ENCODE measurements at regions not wholly inside any gene's neighbourhood (a gene's known extent, or its start where the extent isn't known, plus 50 kb on each side); places are given as distances from the start of the nearest gene placed in this dataset.

- Histone ChIP-seq H3K4me3 (replicated peaks in 1 of 2; ENCODE audit: low read depth in 1 of 2, low read length in 2 of 2) (no peak overlapping the region), H3K27ac (ENCODE audit: low read depth, low read length) (no peak overlapping the region), H3K9me3 (ENCODE audit: control insufficient read depth in 1 of 2, insufficient read depth in 1 of 2, low read depth in 1 of 2, low read length in 2 of 2) (no peaks in the 10 kb centered on the region), H2AFZ (ENCODE audit: low read depth, low read length, poor library complexity, severe bottlenecking) (no peak overlapping the region), H3K9ac (ENCODE audit: low read length) (no peak overlapping the region), H3K4me2 (ENCODE audit: low read length) (no peak overlapping the region), H3K27me3 (ENCODE audit: insufficient read depth, low read length) (no peaks in the 10 kb centered on the region), H3K4me1 (ENCODE audit: control insufficient read depth in 1 of 2, insufficient read depth in 2 of 2, low read length in 2 of 2) (no peaks in the 10 kb centered on the region), H4K20me1 (ENCODE audit: insufficient read depth) (no peaks in the 10 kb centered on the region), H3K9me2 (ENCODE audit: insufficient read depth) (no peaks in the 10 kb centered on the region), H3K36me3 (ENCODE audit: control insufficient read depth in 1 of 2, insufficient read depth in 2 of 2, low read length in 2 of 2) (no peaks in the 10 kb centered on the region), H3K79me2 (ENCODE audit: insufficient read depth, low read length) (no peaks in the 10 kb centered on the region)
- TF ChIP-seq REST (IDR thresholded peaks at IDR 0.05; ENCODE audit: low read depth) (no peak), FOSL1 (IDR thresholded peaks at IDR 0.05; ENCODE audit: low read depth) (no peak), POLR2A (IDR thresholded peaks at IDR 0.05; ENCODE audit: borderline replicate concordance, extremely low read depth, insufficient read depth, insufficient read length) (no peak)
- no TSS peak for BruUV-seq (replicated peaks)
- ChIA-PET POLR2A (no interaction called here), CTCF (no interaction called here), RAD21 (ENCODE audit: low non-redundant PET in 1 of 2, low total read pairs in 2 of 2, uncharacterized antibody in 2 of 2, unreplicated experiment in 2 of 2) (interaction anchor here in 1 of 2 experiments (0.6 kb wide), 1 partner anchor 92 kb away, joined by 3 read pairs; no protein-coding TSS in a partner anchor)
- intact Hi-C loops (cut with micrococcal nuclease) = no loop called here
- ATAC-seq (no peak), DNase-seq (ENCODE audit: low read depth, low spot score) (no peak)
Measured at GRCh38 chr6:33858804-33859505, 55.2 kb upstream of the MLN start.

- Histone ChIP-seq H3K4me2 (ENCODE audit: low read length) (no peak overlapping the region), H3K36me3 (ENCODE audit: control insufficient read depth in 1 of 2, insufficient read depth in 2 of 2, low read length in 2 of 2) (no peaks in the 10 kb centered on the region), H2AFZ (ENCODE audit: low read depth, low read length, poor library complexity, severe bottlenecking) (no peak overlapping the region), H3K27me3 (ENCODE audit: insufficient read depth, low read length) (no peaks in the 10 kb centered on the region), H3K9me2 (ENCODE audit: insufficient read depth) (no peaks in the 10 kb centered on the region), H3K27ac (ENCODE audit: low read depth, low read length) (no peak overlapping the region), H3K4me1 (ENCODE audit: control insufficient read depth in 1 of 2, insufficient read depth in 2 of 2, low read length in 2 of 2) (no peaks in the 10 kb centered on the region), H3K9ac (ENCODE audit: low read length) (no peak overlapping the region), H3K79me2 (ENCODE audit: insufficient read depth, low read length) (no peaks in the 10 kb centered on the region), H3K4me3 (replicated peaks in 1 of 2; ENCODE audit: low read depth in 1 of 2, low read length in 2 of 2) (no peak overlapping the region), H3K9me3 (ENCODE audit: control insufficient read depth in 1 of 2, insufficient read depth in 1 of 2, low read depth in 1 of 2, low read length in 2 of 2) (no peaks in the 10 kb centered on the region), H4K20me1 (ENCODE audit: insufficient read depth) (no peaks in the 10 kb centered on the region)
- TF ChIP-seq EGR1 (IDR thresholded peaks at IDR 0.05; ENCODE audit: low read depth) (no peak), ZFX (IDR thresholded peaks at IDR 0.05) (no peak), MAX (IDR thresholded peaks at IDR 0.05) (no peak), TCF7L2 (IDR thresholded peaks at IDR 0.05; ENCODE audit: borderline replicate concordance, extremely low read depth, insufficient read depth, insufficient read length) (no peak), SIN3A (IDR thresholded peaks at IDR 0.05; ENCODE audit: low read depth) (no peak), ATF3 (IDR thresholded peaks at IDR 0.05) (no peak), POLR2A (IDR thresholded peaks at IDR 0.05; ENCODE audit: borderline replicate concordance, extremely low read depth, insufficient read depth, insufficient read length) (no peak), EZH2phosphoT487 (IDR thresholded peaks at IDR 0.05; ENCODE audit: borderline replicate concordance) (no peak), JUND (IDR thresholded peaks at IDR 0.05) (no peak), FOSL1 (IDR thresholded peaks at IDR 0.05; ENCODE audit: low read depth) (no peak), ZNF274 (IDR thresholded peaks at IDR 0.05; ENCODE audit: low read depth, low read length) (no peak), RAD21 (IDR thresholded peaks at IDR 0.05; ENCODE audit: low read depth) (no peak), SP1 (IDR thresholded peaks at IDR 0.05; ENCODE audit: low read depth) (no peak)
- BruUV-seq (replicated peaks) = no TSS peak
- ChIA-PET POLR2A (no interaction called here), RAD21 (ENCODE audit: low non-redundant PET in 1 of 2, low total read pairs in 2 of 2, uncharacterized antibody in 2 of 2, unreplicated experiment in 2 of 2) (no interaction called here), CTCF (no interaction called here)
- intact Hi-C loops (cut with micrococcal nuclease) = no loop called here
- ATAC-seq (no peak), DNase-seq (ENCODE audit: low read depth, low spot score) (no peak)
Measured at GRCh38 chr6:33857932-33858475, 54.2 kb upstream of the MLN start.

Measured in HCT116 (cell line).